ENCODE measurements at regions not wholly inside any gene's neighbourhood (a gene's known extent, or its start where the extent isn't known, plus 50 kb on each side); places are given as distances from the start of the nearest gene placed in this dataset.

- DNase-seq (ENCODE audit: low read depth in 2 of 2), result no peak
Observed at GRCh38 chr10:78934994-78935602, 133.7 kb upstream of the ZMIZ1 start.

- no peak for DNase-seq (ENCODE audit: low read depth in 2 of 2)
Observed at GRCh38 chr10:78935697-78936407, 132.9 kb upstream of the ZMIZ1 start.

GRCh38 chr10:78936412-78937342 lies 132.1 kb upstream of the ZMIZ1 start:
- DNase-seq (ENCODE audit: low read depth in 2 of 2), result no peak

- no peak for DNase-seq (ENCODE audit: low read depth in 2 of 2)
Observed at GRCh38 chr10:78937393-78937792, 131.4 kb upstream of the ZMIZ1 start.

GRCh38 chr10:78937800-78938694 lies 130.7 kb upstream of the ZMIZ1 start:
- DNase-seq (ENCODE audit: low read depth in 2 of 2), result no peak

DNA sequence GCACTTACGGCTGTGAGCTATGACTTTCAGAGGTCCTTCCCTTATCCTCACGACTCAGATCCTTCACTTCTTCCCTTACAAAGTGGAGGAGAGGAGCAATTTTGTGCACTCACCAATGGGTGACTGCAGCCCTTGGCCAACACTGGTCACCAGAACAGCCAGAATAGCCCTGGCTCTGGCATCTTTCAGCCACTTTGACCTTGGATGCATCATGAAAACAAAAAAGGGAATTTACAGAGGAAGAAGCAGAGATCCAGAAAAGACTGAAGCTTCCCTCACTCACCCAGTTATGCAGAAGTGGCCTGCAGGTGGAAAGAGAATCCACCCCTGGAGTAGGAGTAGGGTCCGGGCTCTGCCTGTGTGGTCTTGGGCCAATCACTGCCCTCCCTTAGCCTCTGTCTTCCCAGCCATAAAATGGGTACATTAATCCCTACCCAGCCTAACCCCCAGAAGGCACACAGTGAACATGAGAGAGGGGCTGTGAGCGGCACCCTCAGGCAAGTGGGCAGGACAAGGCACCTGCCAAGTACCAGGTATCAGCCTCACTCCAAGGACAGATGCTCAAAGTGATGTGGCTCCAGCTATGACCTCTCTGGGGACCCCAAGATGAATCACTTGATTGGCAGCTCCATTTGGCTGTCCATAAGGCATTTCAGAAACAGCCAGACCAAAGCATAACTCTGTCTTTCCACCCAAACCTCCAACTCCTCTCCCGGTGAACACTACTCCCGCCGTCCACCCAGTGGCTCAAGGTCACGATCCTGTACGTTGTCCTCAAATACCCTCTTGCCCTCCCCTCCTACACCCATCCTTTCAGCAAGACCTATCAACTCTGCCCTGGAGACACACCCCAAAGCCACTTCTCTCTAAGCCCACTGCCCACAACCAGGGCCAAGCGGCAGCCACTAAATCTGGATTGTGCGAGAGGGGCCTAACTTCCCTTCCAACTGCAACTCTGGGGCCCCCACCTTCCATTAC lies 129.8 kb upstream of the ZMIZ1 start:
- DNase-seq (ENCODE audit: low read depth in 2 of 2), result no peak

- no peak for DNase-seq (ENCODE audit: low read depth in 2 of 2)
Observed at GRCh38 chr10:78942091-78942501, 126.7 kb upstream of the ZMIZ1 start.

DNA sequence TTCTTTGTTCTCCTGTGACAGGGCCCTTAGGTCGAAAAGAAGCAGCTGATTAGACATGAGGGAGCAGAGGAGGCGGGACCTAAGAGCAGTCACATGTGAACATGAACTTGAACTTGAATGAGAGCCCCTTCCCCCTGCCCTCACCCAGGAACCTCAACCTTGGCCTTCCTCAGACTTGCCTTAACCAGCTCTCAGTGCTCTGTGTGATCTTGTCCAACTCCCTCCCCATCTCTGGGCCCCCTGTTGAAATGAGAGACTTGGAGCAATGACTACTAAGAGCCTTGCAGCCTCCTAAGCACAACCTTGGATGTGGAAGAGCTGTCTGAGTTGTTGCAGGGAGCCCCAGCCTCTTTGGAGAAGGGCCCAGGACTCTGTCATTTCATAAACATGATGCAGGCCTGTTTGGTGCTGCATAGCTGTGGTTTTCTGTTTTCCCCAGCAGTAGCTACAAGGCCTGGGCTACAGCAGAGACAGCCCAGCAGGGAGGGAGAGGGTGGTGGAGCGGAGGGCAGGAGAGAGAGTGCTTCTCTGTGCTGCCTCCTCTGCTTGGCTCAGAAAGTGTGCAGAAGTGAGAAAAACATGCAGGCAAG lies 123.9 kb upstream of the ZMIZ1 start:
- DNase-seq (ENCODE audit: low read depth in 2 of 2), result no peak

- no peak for DNase-seq (ENCODE audit: low read depth in 2 of 2)
Observed at GRCh38 chr10:78945838-78946237, 122.9 kb upstream of the ZMIZ1 start.

DNA sequence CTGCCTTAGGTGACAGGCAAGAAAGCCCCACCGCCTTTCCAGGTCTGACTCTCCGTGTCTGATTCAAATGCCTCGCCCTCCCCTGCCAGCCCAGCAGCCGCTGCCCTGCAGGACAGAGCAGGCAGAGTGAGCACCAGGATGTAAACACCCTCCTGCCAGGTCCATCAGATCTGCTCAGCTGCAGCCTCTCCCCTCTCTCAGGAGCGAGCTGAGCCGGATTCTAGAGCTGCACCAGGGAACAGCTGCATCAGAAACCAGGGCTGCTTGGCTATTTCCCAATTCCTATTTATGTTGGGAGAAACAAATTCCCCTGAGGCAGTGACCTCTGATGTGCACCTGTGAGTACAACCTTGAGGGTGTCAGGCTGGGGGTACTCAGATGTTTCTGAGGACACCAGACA lies 121.5 kb upstream of the ZMIZ1 start:
- no peak for DNase-seq (ENCODE audit: low read depth in 2 of 2)

DNA sequence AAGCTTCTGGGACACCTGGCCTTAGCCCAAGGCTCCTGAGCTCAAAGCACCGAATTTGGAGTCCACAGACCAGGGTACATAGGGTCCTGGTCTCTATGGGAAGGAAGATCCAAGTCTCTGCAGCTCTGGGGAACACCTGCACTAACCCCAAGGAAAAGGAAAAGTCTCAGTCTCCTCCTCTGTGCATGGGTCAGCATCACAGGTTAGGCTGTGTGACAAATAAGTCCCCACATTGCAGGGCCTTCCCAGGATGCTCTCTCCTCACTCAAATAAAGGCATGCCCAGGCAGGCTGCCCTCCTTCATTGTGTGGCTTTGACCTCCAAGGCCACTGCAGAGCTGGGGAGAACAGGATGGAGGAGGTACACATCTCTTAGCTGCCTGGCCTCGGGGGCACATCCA lies 121.0 kb upstream of the ZMIZ1 start:
- DNase-seq (ENCODE audit: low read depth in 2 of 2), result no peak

GRCh38 chr10:78948621-78949030 lies 120.1 kb upstream of the ZMIZ1 start:
- DNase-seq (ENCODE audit: low read depth in 2 of 2), result no peak

DNA sequence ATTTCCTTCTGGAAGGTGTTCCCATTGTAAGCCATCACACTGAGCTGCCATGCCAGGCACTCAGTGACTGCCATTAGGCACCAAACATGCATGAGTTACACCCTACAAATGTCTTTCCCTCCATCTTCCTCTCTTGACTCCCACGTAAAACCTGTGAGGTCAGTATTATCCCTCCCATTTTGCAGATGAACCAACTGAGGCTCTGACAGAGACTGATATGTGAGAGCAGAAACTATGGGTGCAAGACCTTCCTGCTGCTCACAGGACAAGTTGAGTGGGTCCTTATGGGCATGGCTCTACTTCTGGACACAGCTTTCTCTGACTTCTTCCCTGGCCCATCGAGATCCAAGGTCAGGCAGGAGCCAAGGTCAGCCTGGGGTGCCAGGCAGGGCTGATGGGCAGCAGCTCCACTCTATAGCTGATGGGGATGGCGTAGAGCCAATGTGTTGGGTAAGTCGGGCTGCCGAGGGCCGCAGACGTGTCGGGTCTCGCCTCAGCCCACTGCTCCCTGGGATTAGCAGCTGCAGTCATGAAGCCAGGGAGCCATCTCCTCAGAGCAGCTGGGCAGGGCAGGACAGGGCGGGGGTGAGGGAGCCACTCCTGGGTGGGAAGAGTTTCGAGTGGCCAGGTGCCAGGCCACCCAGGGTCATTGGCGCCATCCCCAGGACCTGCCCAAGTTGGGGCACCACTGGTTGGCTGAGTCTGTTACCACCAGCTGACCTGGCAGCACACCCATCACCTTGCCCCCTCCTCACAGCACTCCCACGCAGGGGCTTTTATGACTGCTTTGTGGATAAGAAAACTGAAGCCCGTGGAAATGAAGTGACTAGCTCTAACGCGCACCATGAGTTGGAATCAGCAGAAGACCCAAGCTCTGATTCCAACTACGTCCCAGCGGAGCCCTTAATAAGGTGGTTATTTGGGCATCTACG lies 117.8 kb upstream of the ZMIZ1 start:
- no peak for DNase-seq (ENCODE audit: low read depth in 2 of 2)

GRCh38 chr10:78952030-78952429 lies 116.7 kb upstream of the ZMIZ1 start:
- no peak for DNase-seq (ENCODE audit: low read depth in 2 of 2)

DNA sequence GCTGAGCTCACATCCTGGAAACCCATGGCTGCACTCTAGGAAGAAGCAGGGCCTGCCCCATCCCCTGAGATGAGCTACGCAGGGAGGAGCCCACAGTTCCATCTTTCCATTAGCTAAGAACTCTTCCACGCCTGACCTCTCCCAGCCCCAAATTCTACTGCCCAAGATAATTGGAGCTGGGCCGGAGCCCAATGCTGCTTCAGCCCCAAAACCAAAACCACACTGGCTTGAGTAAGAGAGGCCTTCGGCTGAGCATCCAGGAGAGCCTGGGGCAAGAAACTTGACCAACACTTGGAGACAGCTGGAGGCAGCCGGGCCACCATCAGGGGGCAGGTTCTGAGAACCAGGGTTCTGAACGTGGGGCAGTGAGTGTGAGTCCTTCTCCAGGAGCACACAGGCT lies 116.1 kb upstream of the ZMIZ1 start:
- no peak for DNase-seq (ENCODE audit: low read depth in 2 of 2)

DNA sequence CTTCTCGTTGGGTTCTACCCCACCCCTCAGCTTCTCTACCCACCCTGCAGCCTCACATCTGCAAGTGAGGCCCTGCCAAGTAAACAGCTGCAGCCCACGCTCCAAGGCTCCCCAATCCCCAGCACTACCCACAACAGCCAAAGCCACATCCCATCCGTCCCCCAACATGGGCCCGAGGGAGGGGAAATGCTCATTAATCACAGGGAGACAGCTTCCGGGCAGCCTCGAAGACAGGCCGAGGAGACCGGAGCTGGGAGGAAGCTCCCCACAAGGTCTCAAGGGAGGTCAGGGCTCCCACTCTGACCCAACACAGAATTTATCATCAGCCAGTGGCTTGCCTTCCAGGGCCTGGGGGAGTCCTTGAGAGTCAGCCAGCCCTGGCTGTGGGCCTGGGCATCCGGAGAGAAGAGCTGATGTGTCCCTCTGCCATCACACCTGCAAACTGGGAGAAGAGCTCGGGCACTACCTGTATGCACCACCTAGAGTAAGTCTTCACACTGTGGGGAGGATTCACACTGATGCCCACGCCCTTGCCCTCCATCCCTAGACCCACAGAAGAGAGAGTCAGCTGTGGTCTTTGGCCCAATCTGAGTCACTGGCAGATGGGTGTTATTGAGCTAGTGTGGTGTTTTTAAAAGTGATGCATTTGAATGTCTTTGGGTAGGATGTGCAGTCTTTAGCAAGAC lies 115.5 kb upstream of the ZMIZ1 start:
- no peak for DNase-seq (ENCODE audit: low read depth in 2 of 2)

DNA sequence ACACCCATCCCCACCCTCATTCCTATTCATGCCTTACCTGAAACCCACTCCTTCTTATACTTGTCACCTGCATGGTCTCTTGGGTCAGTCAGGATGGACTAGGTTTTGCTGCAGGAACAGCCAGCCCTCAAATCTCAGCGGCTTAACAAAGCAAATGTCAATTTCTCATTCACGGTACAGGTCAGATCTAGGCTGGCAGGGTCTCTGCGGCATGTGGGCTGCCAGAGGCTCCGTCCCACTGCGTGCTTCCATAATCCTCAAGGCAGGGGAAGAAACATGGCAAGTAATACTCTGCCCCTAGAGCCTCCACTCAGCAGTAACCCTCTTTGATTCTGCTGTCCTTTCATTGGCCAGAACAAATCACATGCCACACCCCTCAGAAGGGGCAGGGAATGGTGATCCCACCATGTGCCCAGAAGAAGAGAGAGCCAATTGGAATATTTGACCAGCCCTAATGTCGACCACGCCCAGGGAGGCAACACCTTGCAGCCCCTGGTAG lies 114.9 kb upstream of the ZMIZ1 start:
- no peak for DNase-seq (ENCODE audit: low read depth in 2 of 2)

- DNase-seq (ENCODE audit: low read depth in 2 of 2), result no peak
Observed at GRCh38 chr10:78954689-78955088, 114.1 kb upstream of the ZMIZ1 start.
